PFSK-1 (cell line): ENCODE measurements at regions not wholly inside any gene's neighbourhood (a gene's known extent, or its start where the extent isn't known, plus 50 kb on each side); places are given as distances from the start of the nearest gene placed in this dataset.

Source experiments
- FOXP2 ChIP-seq: optimal IDR thresholded peaks from 2 replicates; pipeline ENCODE3; 2011; ENCODE audit warnings: borderline replicate concordance, control low read depth, inconsistent platforms; ENCODE audit not compliant: insufficient read depth; ENCODE audit errors: extremely low read length, extremely low read depth
- POLR2AphosphoS5 ChIP-seq: IDR thresholded peaks from 2 replicates; pipeline ENCODE4 v1.6.1; 2012; ENCODE audit warnings: low read depth, mild to moderate bottlenecking, control low read depth, low read length, moderate library complexity
- REST ChIP-seq, 2 experiments: IDR thresholded peaks; 2 replicates each; pipeline versions ENCODE4 v1.6.1 to v1.8.0; 2011 to 2012; ENCODE audit warnings: low read depth in 2 of 2, low read length in 2 of 2, control low read depth in 1 of 2, inconsistent platforms in 1 of 2, mild to moderate bottlenecking in 1 of 2, moderate library complexity in 1 of 2; ENCODE audit not compliant: insufficient read depth in 1 of 2
- SIN3A ChIP-seq: IDR thresholded peaks from 2 replicates; pipeline ENCODE4 v1.6.1; 2012; ENCODE audit warnings: mild to moderate bottlenecking, low read length, moderate library complexity, borderline replicate concordance; ENCODE audit not compliant: insufficient read depth
- TAF1 ChIP-seq: IDR thresholded peaks from 2 replicates; pipeline ENCODE4 v1.6.1; 2012; ENCODE audit warnings: low read length, control low read depth, borderline replicate concordance; ENCODE audit not compliant: insufficient read depth

GRCh38 chr11:81286550-81286949, 1447.1 kb downstream of the FAM181B start:
- TF ChIP-seq SIN3A (no peak), FOXP2 (no peak), REST (IDR thresholded peaks at IDR 0.05; ENCODE audit: insufficient read depth in 1 of 2, low read depth in 2 of 2, low read length in 2 of 2) (no peak), TAF1 (no peak), POLR2AphosphoS5 (no peak)

DNA sequence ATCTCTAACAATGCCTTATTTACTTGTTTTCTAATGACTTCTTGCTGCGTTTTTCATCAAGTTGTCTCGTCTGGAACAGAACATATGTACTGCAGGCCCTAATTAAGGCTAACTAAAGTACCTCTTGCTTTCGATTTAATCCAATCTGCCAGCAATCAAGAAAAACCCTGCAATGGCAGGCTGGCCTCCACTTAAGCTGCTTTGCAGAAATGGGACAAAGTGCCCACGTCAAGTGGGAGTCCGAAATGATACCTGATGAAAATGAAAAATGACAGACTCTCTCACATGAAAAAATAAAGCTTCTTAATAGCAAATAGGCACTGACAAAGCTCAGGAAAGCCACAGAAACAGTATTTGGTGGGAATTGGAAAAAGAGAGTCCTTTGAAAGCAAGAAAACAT, 1454.7 kb downstream of the FAM181B start:
- no peak for TF ChIP-seq SIN3A

DNA sequence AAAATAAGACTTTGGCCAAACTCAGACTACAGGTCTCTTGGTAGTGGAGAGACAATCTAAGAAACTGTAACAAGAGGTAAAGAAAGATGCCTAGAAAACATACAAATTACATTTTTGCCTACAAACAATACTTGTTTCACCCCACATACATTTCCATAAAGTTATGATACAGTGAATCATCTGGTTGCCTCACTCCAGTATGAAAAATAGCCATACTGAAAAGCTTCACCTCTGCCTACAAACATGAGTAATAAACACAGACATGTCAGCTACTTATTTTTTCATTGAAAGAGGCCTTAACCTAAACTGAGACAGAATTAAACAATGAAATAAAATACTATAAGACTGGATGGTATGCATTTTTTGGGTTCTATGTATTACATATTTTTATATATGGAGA, 1463.0 kb downstream of the FAM181B start:
- TF ChIP-seq FOXP2 (no peak), TAF1 (no peak), POLR2AphosphoS5 (no peak)

DNA sequence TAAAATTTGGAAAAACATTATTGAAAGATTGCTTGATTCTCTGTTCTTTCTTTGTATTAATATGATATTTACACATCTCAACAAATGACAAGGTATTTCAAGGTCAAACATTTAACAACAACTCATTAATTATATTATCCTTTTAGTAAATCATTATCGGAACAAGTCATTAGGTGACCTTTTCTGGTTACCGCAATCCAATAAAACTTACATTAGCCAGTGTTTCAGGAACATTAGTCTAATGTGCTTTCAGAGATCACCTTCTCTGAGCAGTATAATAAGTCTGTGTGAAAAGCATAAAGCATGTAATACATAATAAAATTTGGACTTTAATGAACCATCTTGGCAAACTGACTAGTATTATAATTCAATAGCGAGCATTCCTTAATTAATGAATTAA, 1466.4 kb downstream of the FAM181B start:
- TF ChIP-seq SIN3A = no peak
- TF ChIP-seq REST (IDR thresholded peaks at IDR 0.05; ENCODE audit: insufficient read depth in 1 of 2, low read depth in 2 of 2, low read length in 2 of 2) = no peak
- TF ChIP-seq POLR2AphosphoS5 = no peak
- no peak for TF ChIP-seq TAF1
- TF ChIP-seq FOXP2 = no peak

DNA sequence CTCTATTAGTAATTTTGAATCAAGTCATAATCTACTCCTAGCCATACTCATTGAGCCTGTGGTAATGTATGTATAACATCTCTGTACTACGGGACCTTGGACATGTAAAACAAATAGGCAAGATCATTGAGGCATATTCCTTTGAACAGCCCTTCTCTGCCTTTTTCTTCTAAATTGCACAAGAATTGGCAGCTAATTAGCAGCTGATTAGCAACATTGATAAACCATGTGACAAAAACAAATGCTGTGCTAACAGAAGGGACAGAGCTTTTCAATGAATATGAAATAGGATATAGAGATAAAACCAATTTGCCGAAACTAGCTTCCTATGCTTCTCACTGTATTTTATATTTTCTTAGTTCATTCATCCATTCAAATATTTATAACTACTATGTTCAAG, 1474.2 kb downstream of the FAM181B start:
- TF ChIP-seq FOXP2 = no peak

DNA sequence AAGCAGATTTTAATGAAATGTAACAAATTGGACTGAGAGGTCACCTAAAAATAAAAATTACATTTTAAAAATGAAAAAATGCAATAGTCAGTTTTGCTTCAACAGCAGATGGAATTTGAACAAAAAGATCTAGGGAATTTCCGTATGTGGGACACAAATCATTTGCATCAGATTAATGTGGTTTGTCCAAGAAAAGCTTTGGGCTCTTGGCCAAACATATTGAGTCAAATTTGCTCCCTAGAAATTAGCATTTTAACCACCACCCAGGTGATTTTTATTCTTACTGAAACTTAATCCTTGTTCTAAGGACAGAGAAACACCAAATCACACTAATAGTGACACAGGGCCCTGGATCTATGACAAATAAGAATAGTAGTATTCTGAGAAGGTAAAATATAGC, 1477.8 kb downstream of the FAM181B start:
- TF ChIP-seq REST (IDR thresholded peaks at IDR 0.05; ENCODE audit: insufficient read depth in 1 of 2, low read depth in 2 of 2, low read length in 2 of 2) = no peak
- no peak for TF ChIP-seq SIN3A
- TF ChIP-seq POLR2AphosphoS5 = no peak
- TF ChIP-seq TAF1 = no peak
- TF ChIP-seq FOXP2 = no peak

DNA sequence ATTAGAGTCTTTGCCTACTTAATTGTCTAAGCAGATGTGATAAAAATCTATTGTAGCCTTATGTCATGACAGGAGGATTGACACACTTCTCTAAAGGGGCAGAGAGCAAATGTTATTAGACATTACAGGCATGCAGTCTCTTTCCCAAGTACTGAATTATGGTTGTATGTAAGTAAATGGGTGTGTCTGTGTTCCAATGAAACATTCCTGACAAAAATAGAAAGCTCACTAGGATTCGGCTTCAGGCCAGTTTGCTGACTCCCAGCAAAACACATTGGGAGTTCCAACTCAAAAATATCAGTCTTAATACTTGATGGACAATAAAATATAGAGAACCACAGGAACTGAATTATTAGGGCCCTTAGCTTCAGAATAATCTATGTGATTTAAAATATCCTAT, 1480.4 kb downstream of the FAM181B start:
- no peak for TF ChIP-seq POLR2AphosphoS5
- TF ChIP-seq SIN3A = no peak
- TF ChIP-seq FOXP2 = no peak
- TF ChIP-seq REST (IDR thresholded peaks at IDR 0.05; ENCODE audit: insufficient read depth in 1 of 2, low read depth in 2 of 2, low read length in 2 of 2) = no peak
- TF ChIP-seq TAF1 = no peak
